ACHN (cell line): ENCODE measurements at regions not wholly inside any gene's neighbourhood (a gene's known extent, or its start where the extent isn't known, plus 50 kb on each side); places are given as distances from the start of the nearest gene placed in this dataset.
"Not testable (repeated sequence)": the region's sequence is repeated elsewhere in the genome, so short reads cannot be mapped to it uniquely, and the experiment has no call there.

ENCODE experiments used
- DNase-seq: peaks from one replicate; pipeline ENCODE4 v3.0.0-alpha.2; 2015
- in situ Hi-C: cut with HindIII; loops from 2 replicates; pipeline ENCODE4 v1.10.0; 2017; ENCODE audit warnings: low sequenced_read_pairs, low pct_ligation_motif_present, low pct_unique_long_range_greater_than_20kb

DNA sequence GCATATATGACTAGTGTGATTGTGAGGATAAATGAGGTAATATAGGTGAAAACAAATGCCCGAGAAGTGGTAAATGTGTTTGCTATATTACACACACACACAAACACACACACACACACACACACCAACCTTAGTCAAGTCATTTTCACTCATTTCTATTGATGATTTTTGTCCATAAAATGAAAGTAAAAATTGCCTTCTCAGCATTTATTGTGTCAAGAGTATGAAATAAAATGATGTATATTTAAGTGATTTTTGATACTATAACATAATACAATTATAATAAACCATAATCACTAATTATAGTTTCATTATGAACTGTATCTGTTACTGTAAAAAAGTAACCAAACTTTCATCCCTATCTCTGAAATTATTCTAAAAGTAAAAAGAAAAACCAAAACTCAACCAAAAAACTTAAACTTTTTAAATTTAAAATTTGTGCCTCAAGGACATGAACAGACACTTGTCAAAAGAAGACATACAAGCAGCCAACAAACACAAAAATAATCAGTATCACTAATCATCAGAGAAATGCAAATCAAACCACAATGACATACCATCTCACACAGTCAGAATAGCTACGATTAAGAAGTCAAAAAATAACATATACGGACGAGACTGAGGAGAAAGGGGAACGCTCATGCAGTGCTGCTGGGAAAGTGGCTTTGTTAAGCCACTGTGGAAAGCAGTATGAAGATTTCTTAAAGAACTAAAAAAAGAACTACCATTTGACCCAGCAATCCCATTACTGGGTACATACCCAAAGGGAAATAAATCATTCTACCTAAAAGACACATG is 601.0 kb downstream of the TMA16 start:
- in situ Hi-C loops: no loop called here
- DNase-seq: no peak

DNA sequence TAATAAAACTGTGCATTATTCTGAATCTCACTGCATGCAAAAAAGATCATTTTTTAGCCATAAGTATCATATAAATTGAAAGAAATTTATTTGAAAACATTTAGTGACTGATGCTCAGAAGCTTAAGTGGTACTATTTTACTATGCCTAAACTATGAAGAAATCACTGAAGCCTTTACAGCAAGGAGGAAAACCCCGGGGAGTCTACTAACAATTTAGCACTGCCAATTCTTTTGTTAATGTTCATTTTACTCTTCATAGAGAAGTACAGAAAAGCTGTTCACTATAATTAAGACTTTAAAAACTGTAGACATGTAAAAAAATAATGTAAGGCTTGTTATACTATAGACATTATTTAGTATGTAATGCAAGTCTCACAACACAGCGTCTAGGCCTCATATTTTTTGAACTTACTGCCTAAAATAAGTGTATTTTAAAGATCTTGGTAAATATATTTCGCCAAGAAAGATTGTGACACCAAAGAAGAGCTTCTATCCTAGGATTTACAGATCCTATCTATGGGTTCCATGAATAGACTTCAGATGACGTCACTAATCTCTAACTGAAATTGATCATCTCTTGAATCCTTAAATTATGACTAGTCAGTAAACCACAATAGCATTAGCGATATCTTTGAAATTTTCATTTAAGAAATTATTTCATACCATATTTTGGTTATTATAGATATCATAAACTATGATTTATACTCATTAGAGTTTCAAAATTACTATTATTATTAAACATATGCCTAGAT is 602.5 kb downstream of the TMA16 start:
- no peak for DNase-seq
- in situ Hi-C loops: no loop called here

DNA sequence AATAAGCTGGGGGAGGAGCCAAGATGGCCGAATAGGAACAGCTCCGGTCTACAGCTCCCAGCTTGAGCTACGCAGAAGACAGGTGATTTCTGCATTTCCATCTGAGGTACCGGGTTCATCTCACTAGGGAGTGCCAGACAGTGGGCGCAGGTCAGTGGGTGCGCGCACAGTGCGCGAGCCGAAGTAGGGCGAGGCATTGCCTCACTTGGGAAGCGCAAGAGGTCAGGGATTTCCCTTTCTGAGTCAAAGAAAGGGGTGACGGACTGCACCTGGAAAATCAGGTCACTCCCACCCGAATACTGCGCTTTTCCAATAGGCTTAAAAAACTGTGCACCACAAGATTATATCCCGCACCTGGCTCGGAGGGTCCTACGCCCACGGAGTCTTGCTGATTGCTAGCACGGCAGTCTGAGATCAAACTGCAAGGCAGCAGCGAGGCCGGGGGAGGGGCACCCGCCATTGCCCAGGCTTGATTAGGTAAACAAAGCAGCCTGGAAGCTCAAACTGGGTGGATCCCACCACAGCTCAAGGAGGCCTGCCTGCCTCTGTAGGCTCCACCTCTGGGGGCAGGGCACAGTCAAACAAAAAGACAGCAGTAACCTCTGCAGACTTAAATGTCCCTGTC is 606.4 kb downstream of the TMA16 start:
- DNase-seq, in situ Hi-C loops: not testable (repeated sequence)

DNA sequence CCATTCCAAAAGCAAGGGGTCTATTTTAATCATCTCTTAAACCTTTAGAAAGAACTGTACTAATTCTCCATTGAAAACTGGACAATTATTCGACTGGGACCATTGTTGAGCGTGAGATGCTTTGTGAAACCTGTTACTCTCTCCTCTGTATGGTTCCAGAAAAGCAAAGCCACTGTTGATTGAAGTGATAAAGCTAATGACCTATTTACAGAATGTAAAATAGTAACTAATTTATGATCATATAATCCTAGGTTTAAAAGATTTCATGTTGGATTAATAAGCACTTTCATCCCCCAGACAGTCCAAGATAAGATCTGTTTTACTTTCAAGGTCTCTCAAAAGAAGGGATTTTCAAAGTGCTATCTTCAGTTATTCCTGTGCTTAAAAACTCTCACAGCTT is 614.5 kb downstream of the TMA16 start:
- DNase-seq: no peak
- in situ Hi-C loops: no loop called here

DNA sequence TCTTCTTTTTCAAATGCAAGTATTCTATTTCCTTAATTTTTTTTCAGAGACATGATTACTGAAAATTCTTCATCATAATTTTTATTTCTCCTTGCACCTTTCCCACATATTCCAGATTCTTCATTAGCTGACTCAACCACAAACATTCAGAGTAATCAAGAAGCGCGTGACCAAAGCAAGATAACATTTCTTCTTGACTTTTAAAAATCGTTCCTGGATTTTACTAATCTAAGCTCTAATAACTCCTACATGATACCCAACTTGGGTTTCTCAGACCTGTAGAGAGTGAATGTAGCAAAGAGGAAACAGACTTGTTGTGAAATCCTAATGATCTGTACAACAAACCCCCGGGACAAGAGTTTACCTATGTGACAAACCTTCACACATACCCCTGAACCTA is 615.0 kb downstream of the TMA16 start:
- in situ Hi-C loops: no loop called here
- no peak for DNase-seq

DNA sequence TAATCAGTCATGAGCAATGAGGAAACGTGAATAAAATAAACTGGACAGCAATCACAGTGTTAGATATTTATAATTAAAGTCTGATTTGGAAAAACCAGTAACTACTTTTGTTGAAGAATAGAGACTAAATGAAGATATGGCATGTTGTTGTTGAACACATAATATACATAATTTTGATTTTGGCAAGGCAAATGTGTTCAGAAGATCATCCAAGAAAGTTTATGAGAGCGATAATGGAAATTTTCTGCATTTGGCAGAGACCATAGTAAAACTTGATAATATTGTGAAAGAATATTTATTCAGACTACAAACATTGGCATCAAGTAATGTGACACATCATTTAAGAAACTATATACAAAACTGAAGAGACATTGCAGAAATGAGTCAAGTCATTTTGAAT is 620.7 kb downstream of the TMA16 start:
- in situ Hi-C loops: no loop called here

DNA sequence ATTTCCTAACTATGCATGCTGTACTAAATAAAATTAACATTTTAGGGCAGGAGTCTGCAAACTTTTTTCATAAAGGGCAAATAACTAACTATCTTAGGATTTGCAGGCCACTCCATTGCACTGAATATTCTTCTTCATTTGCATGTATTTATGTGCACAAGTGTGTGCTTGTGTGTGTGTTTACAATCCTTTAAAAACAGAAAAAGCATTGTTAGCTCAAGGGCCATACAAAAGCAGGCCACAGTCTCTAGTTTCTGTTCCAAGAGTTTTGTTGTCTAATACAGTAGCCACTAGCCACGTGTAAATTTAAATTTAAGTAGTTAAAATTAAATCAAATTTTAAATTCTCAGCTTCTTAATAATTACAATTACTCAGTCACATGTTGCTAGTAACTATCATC is 621.8 kb downstream of the TMA16 start:
- in situ Hi-C loops: no loop called here
- DNase-seq: no peak

More for the DNA sequence above, 620.7 kb downstream of the TMA16 start:
- DNase-seq: no peak

DNA sequence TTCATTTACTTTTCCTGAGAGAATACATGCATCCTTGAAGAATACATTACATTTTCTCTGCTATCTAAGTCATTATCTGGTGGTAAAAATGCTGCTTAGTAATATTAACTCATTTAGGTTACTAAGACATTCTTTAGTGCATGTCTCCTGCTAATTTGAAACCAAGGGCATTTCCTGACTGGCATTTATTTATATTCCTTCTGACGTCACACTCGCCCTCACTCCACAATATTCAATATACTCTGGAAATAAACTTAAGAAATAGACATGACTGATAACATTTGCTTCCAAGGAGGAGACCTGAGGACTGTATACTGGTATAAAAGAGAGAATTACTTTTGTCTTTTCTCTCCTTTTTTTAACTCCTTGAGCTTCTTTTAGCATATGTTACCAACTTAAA is 619.5 kb upstream of the SMIM31 start:
- in situ Hi-C loops: no loop called here
- no peak for DNase-seq

DNA sequence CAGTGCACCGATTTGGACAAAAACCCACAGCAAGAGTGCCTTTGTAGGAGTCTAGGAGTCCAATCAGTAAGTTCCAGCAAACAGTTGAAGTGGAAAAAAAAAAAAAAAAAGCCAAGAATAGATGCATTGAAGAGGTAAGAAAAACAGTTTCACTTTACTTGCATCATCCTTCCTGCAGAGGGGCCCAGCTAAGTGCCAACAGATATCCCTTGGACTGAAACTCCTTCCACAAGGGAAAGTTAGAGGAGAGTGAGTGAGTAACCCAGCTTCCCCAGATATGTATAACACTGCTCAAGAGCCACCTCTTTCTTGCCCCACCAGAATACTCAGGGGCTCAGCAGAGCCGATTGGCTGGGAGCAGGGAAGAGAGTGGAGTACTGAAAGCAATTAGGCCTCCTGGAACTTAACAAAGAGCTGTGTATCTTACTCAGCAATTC is 617.7 kb upstream of the SMIM31 start:
- DNase-seq: peak; percentile 82
- in situ Hi-C loops: no loop called here

DNA sequence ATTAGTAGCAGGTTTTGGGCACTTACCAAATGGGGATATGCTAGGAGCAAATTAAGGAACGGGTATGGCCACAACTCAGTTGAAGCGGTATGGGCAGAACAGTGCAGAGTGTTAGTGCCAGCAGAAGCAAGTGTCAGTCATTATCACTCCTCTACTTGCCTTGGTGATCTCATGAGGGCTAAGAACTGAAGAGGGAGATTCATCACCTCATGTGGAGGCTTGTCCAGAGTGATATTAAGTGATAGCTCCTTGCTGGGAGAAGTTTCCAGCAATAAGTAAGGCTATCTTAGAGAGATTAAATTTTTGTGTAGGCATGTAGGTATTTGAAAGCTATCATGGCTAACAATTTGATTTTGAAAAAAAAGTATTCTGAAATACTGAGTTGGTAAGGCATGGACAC is 615.4 kb upstream of the SMIM31 start:
- in situ Hi-C loops: no loop called here
- no peak for DNase-seq

DNA sequence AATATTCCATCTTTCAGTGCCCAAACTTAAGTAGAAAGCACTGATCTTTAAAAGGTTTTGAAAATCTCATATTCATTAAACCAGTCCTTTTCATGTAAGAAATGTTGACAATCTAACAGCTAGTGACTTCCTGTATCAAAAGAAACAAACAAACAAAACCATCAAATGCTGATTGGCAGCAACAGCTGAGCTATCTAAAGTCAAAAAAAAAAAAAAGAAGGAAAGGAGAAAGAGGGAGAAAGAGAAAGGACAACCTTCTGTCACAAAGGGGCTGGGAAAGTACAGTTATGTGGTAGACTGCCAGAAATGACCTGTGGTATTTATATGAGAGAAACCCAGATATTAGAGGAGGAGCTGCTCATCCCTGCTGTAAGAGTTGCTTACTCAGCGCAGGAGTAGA is 614.6 kb upstream of the SMIM31 start:
- no peak for DNase-seq
- in situ Hi-C loops: no loop called here

DNA sequence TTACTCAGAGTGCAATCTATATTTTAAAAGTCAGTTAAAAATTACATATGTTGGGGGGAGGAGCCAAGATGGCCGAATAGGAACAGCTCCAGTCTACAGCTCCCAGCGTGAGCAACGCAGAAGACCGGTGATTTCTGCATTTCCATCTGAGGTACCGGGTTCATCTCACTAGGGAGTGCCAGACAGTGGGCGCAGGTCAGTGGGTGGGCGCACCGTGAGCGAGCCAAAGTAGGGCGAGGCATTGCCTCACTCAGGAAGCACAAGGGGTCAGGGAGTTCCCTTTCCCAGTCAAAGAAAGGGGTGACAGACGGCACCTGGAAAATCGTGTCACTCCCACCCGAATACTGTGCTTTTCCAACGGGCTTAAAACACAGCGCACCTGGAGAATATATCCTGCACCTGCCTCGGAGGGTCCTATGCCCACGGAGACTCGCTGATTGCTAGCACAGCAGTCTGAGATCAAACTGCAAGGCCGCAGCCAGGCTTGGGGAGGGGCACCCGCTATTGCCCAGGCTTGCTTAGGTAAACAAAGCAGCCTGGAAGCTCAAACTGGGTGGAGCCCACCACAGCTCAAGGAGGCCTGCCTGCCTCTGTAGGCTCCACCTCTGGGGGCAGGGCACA is 612.1 kb upstream of the SMIM31 start:
- in situ Hi-C loops, DNase-seq: not testable (repeated sequence)

DNA sequence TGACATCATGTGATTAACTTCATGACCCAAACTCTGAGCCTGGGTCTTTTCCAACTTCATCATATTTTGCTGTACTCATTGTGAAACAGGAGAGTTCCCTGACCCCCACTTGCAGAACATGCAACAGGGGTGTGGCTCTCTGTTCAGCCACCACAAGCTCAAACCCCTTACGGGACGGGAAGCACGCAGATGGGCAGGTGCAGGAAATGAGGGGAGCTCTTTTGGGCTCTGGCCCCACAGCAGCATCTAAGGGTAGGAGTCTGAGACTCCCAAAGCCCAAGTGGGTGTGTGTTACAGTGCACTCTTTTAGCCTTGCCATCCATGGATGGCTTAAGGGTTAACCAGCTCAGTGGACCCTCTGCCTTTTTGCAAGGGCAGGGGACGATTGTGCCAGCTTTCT is 599.5 kb upstream of the SMIM31 start:
- no peak for DNase-seq
- in situ Hi-C loops: no loop called here

DNA sequence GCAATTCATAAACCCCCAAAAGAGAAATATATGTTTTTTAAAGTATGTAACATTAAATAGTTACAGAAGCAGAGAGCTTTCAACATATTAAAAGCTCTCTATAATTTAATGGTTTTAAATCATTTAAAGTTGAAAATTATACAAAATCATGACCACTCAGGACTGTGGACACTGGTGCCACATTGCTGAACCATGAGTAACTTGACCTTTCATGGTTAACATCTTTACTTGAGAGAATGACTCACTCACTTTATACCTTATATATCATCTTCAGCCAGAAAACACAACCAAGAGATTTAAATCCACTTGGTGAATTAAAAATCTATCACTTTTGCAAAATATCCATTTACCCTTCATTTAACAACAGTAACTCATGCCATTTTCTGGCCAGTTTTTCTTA is 584.3 kb upstream of the SMIM31 start:
- DNase-seq: peak; percentile 67
- in situ Hi-C loops: no loop called here

DNA sequence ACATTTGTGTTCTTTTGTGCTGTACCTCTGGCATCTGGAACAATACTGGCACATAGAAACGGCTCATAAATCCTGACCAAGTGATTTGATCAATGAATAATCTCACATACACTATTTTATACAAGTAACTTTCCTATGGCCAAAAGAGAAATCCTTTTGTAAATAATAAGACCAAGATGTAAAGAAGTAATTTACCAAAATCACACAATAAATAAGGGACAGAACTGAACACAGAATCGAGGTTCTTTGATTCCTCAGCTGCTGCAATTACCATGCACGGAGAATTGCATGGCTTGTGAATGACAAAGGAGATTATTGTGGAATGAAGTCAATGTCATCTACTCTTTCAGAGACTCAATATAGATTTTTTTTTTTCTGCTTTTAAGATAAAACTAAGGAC is 576.8 kb upstream of the SMIM31 start:
- no peak for DNase-seq
- in situ Hi-C loops: no loop called here

DNA sequence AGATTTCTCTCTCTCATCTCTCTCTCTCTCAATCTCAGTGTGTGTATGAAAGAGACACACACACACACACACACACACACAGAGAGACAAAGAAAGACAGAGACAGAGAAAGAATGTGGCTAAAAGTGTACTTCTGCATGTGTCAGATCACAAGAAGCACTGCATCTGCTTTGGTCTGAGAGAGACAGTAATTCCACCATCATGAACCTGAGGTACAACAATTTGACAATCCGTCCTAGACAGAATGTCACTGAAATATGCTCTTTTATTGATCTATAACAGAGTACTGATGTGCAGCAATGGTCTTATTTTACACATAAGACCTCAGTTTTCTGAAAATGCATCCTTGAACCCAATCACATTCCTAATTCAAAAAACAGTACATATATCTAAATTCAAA is 576.2 kb upstream of the SMIM31 start:
- DNase-seq: no peak
- in situ Hi-C loops: no loop called here

DNA sequence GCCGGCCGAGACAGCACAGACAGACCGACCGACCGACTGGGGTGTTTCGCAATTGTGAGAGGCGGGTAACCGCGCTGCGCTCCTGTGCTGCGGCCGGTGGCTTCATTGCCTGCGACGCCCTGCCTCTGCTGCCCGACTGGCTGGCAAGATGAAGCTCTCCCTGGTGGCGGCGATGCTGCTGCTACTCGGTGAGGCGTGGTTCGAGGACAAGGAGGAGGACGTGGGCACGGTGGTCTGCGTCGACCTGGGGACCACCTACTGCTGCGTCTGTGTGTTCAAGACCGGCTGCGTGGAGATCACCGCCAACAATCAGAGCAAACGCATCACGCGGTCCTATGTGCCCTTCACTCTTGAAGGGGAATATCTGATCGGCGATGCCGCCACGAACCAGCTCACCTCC is 565.7 kb upstream of the SMIM31 start:
- no peak for DNase-seq
- in situ Hi-C loops: no loop called here

DNA sequence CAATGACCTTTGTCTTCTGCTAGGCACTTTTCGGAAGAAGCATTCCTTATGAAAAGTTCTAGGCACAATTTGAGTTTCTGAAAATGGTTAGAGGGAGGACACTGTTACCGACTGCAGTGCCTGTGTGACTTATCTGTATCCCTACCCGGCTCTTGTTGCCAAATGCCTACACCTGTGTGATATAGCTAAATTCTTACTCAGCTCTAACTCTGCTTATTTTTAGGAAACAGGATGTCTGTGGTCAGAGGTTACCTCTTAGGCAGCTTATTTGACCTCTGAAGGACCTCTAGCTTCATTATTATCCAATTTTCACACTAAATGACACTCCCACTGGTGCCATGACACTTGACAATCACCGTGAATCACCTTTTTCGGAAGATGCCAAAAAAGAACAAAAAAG is 561.1 kb upstream of the SMIM31 start:
- no peak for DNase-seq
- in situ Hi-C loops: no loop called here

DNA sequence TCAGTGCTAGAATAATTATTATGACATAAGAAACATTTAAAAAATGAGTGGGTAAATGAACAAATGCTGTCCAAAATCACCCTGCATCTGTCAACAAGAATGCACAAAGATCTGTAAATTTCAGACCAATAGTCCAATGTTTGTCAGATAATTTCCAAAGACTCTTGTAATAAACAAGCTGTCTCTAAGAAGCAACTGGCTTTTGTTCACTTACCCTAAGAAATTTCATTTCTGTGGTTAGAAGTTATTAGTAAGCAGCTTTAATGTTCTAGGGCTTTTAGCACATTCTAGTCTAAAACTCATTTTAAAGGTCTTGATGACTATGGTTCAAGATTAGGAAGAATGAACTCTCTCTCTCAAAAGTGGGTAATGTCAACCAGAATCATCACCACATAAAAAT is 560.3 kb upstream of the SMIM31 start:
- in situ Hi-C loops: no loop called here
- DNase-seq: no peak
